Glomerular visceral epithelial cell (primary cell): ENCODE measurements at regions not wholly inside any gene's neighbourhood (a gene's known extent, or its start where the extent isn't known, plus 50 kb on each side); places are given as distances from the start of the nearest gene placed in this dataset.
A peak's percentile ranks its signal among the peaks of the same experiment; 100 is the strongest.

Source experiments
- DNase-seq: peaks from one replicate; pipeline ENCODE4 v3.0.0-alpha.2; 2016; ENCODE audit errors: extremely low spot score

DNA sequence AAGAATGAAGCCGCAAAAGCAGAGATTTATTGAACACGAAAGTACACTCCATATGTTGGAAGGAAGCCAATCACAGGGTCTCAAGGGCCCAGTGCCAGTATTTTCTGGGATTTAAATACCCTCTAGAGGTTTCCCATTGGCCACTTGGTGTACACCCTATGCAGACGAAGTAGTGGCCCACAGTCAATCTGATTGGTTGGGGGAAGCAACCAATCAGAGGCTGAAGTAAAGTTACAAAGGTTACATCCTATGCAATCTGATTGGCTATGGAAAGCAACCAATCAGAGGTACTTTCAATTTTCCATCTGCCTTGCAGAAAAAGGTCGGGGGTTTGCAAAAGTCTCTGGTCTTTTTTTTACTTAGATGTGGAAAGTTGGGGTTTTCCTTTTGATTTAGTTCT, 481.3 kb upstream of the NRP1 start:
- DNase-seq = no peak

DNA sequence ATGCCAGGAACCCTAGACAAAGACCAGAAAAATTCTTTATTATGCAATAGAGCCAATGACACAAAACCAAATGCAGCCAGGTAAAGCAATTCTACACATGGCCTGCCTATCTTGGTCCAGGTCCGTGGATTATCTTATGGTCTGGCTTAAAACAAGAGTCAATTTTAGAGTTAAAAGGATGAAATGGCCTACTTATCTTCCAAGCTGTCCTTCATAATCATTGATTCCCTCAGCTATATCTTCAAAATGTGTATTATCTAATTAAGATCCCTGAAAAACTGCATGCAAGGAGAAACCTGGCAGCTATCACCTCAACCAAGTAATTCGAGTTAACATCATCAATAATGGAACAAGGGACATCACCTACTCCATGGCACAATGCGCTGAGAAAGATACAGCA, 479.4 kb upstream of the NRP1 start:
- DNase-seq = no peak

DNA sequence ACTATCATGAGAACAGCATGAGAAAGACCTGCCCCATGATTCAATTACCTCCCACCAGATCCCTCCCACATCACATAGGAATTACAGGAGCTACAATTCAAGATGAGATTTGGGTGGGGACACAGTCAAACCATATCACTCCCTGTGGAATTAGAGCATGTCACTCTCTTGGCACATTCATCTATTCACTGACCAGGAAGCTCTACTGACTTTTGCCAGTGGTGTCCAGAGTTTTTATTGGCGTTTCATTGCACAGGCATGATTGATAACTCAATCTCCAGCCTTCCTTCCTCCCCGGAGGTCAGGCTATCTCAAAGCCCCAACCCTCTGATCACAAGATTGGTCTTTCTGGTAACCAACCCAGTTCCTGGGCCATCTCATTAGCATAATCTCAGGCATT, 478.9 kb upstream of the NRP1 start:
- no peak for DNase-seq

DNA sequence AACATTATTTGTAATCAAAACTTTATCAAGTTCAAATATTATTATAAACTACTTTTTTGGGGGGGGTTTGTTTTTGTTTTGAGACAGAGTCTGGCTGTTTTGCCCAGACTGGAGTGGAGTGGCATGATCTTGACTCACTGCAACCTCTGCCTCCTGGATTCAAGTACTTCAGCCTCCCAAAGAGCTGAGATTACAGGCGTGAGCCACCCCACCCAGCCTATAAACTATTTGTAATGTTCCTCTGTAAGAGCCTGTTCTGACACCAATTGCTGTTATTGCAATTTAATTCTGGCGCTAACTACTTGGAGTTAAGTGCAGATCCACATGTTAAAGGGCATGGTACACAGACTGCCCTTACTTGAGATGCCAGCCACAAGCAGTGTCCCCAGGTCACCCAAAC, 478.1 kb upstream of the NRP1 start:
- DNase-seq = no peak

DNA sequence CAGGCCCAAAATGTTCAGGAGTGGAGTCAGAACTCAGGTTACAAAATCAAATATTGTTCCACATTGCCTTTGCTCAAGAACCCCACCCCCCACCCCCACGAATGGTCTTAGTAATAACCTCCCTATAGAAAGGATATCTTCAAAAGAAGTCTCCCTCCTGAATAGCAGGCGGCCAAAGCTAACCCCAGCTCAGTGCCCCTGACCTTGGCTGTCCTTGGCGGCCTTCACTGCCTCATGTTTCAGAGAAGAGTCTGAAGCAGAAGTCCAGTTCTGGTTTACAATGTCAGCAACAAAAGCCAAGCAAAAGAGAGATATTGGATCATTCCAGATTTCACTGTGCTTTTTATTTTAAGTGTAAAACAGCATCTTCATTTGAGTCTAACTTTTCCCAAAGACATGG, 476.5 kb upstream of the NRP1 start:
- no peak for DNase-seq

DNA sequence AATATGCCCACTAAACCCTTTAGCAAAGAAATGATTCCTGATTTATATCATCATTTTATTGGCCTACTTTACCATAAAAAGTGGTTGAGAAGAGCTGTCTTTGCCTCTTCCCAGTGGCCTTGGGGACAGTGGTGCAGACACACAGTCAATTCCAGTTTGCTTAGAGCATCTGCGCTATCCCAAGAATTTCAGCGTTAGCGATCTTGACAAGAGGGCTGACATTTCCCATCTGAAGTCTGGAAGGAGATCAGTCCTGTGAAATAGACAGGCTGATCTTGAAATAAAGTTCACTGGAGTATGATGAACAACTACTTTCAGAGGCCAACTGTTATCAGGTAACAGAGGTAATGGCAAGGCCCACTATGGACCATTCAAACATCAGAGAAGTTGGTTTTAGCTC, 475.3 kb upstream of the NRP1 start:
- DNase-seq = no peak

DNA sequence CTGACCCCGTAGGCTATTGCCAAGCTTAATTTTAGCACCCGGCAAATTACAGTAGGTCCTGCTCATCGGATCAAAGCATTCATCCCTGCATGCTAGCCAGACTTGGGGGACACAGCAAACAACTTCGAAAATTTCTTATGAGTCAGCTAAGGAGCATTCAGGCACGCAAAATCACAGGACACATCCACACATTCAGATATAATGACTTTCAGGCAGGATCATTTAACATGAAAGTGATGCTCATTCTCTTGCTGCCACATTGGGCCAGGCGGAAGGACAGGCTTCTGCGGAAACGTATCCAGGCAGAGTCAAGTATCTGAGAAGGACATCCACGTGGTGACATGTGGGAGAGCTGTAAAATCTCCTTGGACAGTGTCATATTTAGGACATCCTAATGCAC, 474.0 kb upstream of the NRP1 start:
- DNase-seq = peak; percentile 53

DNA sequence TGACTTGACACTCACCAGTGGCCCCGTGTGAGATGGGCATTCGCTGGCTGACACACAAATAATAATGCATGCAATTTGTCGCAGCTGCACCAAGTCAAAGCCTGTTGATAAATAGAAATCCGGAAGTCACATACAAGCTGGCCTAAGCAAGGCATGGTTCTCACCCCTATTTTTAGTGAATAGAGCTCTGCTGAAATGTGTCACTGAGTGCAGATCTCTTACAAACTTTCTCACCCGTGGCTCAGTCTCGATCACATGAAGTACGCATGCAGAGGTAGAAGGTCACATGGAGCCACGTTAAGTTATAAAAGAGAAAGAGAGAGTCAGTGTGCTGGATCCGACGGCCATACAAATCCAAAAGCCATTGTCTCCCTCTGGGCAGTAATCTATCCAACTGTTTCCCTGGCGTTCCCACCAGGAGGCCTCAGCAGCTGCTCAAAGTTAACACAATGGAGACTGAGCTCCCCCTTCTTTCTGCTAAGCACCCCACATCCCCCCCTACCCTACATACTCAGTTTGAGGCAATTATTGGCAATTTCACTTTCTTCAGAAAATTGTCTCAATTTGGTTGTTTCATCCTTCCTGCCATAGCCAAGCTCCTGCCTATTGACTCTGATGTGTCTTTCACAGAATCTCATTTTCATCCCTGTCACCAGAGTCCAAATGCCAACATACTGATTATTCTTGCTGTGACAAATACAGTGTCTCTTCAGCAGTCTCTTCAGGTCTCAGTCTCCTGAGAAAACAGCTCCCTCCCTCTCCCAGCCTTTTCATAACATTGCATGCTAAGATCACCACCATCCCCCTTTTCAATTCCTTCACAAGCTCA, 473.3 kb upstream of the NRP1 start:
- no peak for DNase-seq

DNA sequence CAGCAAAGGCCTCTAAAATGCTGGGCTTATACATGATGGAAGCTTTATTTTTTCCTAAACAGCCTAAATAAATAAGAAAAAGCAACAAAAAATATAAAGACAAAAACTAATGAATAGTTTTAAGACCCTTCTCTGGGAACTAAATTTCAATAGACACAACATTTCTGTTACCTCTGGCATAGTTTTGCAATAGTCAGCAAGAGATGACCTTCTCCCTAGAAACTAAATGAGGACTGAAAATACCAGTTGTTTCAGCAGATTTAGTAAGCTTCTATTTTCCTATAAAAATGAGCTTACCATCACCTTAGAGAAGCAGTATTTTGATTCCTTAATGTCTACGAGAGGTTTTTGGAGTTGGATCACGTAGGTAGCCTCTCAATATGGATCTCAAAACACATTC, 471.4 kb upstream of the NRP1 start:
- DNase-seq = no peak

DNA sequence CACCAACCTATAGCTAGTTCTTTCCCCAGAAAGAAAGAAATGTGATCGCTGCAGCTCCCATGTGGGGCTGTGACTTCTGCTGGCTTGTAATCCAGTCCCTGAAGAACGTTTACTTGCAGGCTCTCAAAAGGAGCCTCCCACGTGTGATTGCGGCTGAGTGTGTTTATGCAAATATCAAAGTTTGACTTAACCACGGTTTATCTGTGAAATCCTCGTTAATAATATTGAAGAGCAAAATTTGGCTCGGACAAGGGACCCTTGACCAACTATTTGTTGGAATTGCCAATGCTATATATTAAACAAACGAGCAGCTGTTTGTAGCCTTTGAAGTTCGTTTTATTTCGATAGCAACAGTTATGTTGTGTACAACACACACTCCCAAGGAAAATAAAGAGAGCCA, 470.1 kb upstream of the NRP1 start:
- DNase-seq = no peak

DNA sequence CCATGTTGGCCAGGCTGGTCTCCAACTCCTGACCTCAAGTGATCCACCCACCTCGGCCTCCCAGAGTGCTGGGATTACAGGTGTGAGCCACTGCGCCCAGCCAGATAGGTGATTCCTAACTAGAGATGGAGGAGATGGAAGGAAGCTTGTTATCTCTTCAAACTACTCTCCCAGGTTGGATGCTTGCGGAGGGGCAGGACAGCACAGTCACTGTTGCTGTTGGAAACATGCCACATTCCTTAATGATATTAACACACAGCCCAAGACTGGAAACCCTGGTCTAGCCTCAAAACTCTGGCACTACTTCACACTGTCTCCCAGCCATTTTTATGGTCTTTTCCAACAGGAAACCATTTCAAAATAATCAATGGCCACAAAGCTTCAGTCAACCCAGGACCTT, 468.8 kb upstream of the NRP1 start:
- DNase-seq = peak; percentile 82

DNA sequence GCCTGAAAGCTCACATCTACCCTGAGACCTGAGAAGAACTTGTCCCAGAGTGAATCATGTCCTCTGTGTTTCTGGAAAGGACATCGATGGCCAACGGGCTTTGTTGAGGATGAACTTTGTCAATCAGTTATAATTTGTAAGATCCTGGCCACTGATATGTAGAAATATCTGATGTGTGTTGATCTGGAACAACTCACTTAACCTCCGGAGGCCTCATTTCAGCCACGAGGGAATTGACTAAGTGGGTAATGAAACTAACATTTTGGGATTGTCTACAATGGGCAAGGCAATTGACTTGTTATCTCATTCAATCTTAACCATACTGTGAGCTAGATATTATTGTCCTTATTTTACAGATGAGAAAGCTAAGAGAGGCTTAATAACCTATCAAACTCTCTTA, 468.1 kb upstream of the NRP1 start:
- DNase-seq = no peak

DNA sequence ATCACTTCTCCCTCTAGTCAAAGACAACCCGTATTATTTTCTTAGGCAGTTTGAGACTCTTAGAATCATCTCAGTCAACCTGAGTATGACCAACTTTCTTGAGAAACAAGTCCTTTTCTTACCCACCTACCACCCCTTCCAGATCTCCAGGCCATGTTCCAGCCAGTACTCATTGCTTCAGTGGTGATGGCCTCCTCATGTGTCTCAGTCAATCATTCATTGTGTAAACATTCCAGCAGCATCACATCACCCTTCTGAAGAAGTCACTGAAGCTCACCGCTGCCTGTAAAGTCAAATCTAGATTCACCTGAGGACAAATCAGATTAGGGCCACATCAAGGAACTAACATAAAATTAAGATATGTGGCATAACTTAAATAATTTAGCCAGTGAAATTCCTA, 467.2 kb upstream of the NRP1 start:
- peak; percentile 88 for DNase-seq

DNA sequence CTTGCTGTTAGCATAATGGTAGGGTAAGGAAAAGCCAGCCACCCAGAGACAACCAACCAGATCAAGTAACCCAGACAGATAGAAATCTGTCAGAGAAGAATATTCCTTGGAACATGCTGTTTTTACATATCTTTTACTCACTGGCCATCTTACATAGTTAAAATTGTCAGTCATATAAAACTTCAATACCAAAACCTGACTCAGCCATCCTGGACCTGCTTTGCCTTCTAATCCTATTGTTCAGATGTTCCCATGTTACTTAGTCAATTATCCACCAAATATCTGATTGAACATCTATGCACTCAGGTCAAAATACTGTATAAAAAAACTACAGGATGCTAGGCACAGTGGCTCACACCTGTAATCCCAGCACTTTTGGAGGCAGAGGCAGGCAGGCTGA, 466.5 kb upstream of the NRP1 start:
- no peak for DNase-seq

DNA sequence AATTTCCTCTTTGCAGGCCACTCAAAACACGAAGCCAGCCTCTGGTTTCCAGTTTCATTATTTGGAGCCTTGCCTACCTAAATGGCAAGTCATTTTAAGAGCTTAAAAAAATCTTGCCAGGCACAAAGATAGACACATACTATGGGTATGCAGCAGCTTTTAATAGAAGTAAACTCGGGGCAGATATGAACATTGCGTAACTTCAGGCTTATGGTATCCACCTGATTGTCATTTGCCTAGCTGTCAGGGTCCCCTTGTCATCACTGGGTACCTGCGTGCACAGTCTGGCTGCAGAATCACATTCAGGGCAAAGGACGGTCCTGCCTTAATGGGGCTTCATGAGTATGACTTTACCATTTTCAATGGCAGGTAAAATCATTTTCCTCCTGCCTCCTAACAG, 466.1 kb upstream of the NRP1 start:
- no peak for DNase-seq

DNA sequence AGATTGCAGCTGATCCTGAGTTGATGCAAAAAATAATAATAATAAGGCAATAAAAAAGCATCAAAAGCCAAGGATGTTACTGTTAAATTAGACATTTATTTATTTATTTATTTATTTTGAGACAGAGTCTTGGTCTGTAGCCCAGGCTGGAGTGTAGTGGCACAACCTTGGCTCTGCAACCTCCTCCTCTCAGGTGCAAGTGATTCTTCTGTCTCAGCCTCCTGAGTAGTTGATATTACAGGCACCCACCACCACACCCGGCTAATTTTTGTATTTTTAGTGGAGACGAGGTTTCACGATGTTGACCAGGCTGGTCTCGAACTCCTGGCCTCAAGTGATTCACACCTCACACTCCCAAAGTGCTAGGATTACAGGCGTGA, 465.5 kb upstream of the NRP1 start:
- no peak for DNase-seq

DNA sequence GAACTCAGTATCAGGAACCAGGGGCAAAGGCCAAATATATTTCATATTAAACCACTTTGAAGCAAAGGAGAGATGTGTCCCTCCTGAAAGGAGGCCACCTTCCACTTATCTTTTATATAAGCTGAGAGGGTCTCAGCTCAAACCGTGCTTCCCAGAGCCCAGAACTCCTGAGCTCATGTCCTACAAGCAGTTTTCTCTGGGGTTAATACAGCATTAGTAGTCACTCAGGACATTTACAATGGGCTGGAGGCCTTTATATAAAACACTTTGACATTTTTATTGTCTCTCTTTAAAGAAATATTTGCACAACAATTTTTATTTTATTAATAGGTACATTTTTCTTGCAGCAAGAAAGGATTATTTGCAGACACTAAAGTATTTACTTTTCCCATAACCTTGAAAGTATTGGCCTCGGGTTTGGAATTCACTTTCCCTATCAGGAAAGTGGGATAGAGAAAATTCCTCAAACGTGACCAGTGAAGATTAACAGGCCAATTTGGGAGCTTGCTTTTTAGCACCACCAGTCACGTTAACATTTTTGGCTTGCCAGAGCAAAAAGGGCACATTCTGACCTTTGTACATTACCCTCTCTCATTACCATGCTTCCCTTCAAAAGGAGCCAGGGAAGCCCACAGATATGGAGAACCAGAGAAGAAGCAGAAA, 464.9 kb upstream of the NRP1 start:
- peak; percentile 33 for DNase-seq

DNA sequence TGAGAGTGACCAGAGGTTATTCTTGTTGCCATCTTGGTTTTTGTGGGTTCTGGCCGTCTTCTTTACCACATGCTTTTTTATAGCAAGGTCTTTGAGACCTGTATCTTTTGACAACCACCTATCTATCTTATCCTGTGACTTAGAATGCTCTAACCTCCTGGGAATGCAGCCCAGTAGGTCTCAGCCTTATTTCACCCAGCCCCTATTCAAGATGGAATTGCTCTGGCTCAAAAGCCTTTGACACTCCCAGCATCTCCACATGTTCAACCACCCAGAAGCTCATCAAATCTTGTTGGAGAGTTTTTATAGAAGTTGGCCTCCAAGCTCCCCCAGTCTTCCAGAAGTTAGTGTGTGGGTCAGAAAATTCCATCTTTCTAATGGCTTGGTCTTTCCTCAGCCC, 464.3 kb upstream of the NRP1 start:
- DNase-seq = no peak

DNA sequence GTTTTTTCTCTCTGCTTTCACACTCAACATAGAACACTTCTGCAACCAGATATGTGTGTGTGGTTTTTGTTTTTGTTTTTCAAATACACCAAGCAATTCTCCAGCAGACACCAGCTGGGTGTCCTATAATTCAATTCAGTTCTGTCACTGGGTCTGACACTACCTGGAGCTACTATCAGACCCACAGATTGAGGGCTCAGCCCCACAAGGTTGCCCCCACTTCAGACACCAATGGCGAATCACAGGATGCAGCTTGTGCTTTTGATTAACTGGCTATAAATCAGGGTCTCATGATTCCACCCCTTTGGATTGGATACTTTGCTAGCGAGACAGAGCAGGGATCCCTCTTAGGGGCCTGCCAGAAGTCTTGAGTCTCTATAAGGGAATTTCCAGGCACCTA, 462.2 kb upstream of the NRP1 start:
- no peak for DNase-seq

DNA sequence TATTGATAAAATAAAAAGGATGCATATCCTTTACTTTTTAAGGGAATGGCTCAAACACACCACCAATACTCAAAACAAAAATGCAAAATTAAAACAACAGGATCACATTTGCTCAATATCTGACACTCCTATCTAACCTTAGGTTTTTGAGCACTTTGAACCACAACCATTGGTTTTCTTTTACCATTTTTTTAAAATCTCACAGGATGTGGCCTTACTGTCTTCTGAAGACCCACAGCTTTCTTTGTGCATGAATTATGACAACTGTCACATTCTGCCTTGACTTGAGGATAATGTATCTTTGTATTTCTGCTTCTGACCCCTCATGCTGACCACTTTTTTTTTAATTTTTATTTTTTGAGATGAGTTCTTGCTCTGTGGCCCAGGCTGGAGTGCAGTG, 461.1 kb upstream of the NRP1 start:
- no peak for DNase-seq

DNA sequence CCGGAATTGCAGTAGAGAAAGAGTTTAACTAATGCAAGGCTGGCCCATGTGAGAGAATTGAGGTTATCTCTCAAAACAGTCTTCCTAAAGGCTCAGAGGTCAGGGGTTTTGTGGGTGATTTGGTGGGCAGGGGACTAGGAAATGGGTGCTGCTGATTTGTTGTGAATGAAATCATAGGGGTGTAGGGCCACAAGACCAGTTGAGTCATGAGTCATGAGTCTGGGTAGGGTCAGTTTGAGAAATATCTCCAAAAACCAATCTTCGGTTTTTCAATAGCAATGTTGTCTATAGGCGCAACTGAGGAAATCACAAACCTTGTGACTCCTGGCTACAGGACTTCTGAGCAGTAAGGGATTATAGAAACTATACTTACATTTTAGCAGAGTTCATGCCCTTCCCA, 460.0 kb upstream of the NRP1 start:
- DNase-seq = no peak

DNA sequence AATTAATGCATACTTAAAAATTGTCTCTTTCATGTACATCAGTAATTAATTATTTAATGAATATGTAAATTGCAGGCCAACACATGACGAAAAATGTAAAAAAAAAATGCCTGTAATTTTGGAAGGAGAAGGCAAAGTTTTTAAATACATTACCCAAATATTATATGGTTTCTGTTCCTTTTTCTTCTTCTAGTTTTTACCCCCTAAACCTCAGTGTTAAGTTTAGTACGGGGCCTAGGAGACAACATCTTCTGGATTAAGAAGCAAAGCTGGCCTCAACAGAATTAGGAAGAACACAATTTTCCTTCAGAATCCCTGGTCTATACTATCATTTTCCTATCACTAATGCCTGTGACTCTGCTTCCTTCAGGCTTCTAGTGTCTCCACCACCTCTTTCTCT, 459.3 kb upstream of the NRP1 start:
- DNase-seq = no peak

DNA sequence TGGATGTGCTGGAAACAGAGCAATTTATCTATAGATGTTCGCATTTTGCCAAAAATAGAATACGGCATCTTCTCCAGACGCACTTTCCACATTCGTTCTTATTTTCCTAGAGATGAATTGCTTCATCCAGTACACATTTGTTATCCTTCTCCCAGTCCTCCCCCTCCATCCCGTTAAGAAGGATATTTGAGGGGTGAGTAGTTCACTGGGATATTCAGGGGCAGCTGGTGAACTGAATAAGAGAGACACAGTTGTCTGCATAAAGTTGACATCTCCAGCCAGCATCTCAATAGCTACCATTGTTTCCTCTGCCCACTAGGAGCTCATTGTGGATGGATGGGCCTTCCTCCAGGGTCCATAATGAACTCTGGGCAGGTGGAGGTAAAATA, 456.8 kb upstream of the NRP1 start:
- DNase-seq = no peak
